ENCODE measurements at regions not wholly inside any gene's neighbourhood (a gene's known extent, or its start where the extent isn't known, plus 50 kb on each side); places are given as distances from the start of the nearest gene placed in this dataset.
"Not testable (repeated sequence)": the region's sequence is repeated elsewhere in the genome, so short reads cannot be mapped to it uniquely, and the experiment has no call there.

DNA sequence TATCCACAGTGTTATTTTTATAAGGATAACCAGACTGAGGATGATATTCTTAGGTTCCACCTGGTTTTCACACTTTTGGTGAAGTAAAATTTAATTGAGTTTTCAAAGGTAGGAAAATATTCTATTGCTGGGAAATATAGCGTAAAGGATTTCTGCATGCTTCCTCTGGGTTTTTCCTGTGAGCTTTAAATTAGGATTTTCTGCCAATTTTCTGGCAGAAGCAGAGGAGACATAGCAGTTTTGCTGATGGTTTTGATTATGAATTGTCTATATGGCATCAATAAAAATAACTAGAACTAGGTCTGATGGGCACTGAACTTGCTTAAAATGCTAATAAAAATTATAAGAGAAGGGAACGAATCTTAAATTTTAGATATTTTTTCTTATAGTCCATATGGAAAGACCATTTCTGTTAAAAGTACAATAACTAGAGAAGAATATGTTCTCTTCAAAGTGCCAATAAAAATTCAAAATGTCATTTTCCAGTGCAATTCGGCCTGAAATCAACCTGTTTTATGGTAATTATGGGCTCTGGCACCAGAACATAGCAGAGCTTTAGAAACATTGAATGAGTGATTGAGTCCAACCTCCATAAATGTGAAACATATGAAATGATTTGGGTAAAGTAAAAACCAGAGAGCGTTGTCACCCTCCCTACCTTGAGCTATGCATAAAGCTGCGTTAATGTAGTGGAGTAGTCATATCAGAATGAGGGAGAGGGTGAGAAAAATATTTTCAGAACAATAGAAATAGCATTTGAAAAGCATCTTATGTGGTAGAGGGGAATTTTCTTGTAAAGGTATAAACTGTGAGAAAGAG, 279.7 kb downstream of the SPRY1 start:
- TF ChIP-seq, protein P1, sequence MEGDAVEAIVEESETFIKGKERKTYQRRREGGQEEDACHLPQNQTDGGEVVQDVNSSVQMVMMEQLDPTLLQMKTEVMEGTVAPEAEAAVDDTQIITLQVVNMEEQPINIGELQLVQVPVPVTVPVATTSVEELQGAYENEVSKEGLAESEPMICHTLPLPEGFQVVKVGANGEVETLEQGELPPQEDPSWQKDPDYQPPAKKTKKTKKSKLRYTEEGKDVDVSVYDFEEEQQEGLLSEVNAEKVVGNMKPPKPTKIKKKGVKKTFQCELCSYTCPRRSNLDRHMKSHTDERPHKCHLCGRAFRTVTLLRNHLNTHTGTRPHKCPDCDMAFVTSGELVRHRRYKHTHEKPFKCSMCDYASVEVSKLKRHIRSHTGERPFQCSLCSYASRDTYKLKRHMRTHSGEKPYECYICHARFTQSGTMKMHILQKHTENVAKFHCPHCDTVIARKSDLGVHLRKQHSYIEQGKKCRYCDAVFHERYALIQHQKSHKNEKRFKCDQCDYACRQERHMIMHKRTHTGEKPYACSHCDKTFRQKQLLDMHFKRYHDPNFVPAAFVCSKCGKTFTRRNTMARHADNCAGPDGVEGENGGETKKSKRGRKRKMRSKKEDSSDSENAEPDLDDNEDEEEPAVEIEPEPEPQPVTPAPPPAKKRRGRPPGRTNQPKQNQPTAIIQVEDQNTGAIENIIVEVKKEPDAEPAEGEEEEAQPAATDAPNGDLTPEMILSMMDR (conservative IDR thresholded peaks at IDR 0.05), result no peak
- no peak for TF ChIP-seq ZFX (IDR thresholded peaks at IDR 0.05)
- no peak overlapping the region for H3K27ac ChIP-seq

DNA sequence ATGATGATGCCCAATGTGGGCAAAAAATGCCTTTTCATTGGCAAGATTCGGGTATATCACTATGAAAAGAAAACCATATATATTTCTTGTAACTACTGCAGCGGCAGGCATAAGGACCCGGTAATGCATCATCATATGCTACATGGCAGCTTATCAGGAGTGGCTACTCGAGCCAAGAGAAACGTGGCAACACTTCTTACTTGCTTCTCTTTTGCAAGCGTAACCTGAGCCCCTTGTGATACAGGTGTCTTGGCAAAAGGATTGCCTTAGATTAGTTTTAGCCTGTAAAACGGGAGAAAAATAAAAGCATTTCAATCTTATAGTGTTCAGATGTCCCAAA, 280.3 kb downstream of the SPRY1 start:
- no peak overlapping the region for H3K27ac ChIP-seq
- TF ChIP-seq ZFX (IDR thresholded peaks at IDR 0.05), result no peak
- TF ChIP-seq, protein P1 (conservative IDR thresholded peaks at IDR 0.05), result no peak

DNA sequence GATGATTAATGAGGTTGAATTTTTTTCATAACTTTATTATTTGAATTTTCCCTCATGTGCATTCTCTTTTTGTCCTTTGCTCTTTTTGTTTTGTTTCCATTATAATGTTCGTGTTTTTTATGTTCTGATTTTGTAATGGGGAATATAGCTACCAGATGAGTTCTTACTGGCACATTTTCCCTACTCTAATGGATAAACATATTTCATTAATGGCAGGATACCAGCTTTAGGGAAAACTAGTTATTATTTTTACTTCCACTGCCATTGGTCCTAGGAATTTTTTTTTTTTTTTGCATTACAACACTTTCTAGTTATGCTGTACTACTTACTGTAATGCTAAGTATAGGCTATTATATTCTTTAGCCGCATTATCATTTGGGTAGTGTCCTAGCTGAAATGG, 286.3 kb downstream of the SPRY1 start:
- H3K27ac ChIP-seq, result no peak overlapping the region
- no peak for TF ChIP-seq ZFX (IDR thresholded peaks at IDR 0.05)
- TF ChIP-seq, protein P1 (conservative IDR thresholded peaks at IDR 0.05), result no peak

DNA sequence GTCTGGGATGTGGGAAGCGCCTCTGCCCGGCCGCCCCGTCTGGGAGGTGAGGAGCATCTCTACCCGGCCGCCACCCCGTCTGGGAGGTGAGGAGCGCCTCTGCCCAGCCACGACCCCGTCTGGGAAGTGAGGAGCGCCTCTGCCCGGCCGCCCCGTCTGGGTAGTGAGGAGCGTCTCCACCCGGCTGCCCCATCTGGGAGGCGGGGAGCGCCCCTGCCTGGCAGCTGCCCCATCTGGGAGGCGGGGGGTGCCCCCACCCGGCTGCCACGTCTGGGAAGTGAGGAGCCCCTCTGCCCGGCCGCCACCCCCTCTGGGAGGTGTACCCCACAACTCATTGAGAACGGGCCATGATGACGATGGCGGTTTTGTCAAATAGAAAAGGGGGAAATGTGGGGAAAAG, 288.3 kb downstream of the SPRY1 start:
- not testable (repeated sequence) for H3K27ac ChIP-seq

DNA sequence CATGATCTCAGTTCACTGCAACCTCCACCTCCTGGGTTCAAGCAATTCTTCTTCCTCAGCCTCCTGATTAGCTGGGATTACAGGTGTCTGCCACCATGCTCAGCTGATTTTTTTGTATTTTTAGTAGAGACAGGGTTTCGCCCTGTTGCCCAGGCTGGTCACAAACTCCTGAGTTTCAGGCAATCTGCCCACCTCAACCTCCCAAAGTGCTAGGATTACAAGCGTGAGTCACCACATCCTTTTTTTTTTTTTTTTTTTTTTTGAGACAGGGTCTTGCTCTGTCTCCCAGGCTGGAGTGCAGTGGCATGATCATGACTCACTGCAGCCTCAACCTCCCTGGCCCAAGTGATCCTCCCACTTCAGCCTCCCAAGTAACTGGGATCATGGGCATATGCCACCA, 298.9 kb downstream of the SPRY1 start:
- H3K27ac ChIP-seq, result not testable (repeated sequence)

DNA sequence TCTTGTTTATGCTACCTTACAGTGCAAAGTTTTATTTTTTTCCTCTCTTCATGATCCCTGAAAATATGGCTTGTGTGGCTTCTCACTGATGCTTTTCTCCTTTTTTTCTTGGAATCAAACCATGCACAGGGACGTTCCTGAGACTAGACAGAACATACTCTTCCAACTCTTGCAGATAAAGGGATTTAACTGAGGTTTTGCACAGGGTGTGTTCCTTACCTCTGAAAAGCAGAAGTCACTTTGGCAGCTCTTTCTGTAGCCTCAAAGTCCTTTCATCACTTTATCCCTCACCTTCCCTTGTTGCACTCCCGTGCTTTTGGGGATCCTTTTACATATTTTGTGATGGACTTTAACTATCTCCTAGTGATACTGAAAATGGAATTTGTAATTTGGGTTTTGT, 300.1 kb downstream of the SPRY1 start:
- no peak overlapping the region for H3K27ac ChIP-seq
- TF ChIP-seq, protein P1 (conservative IDR thresholded peaks at IDR 0.05), result no peak
- TF ChIP-seq ZFX (IDR thresholded peaks at IDR 0.05), result no peak

DNA sequence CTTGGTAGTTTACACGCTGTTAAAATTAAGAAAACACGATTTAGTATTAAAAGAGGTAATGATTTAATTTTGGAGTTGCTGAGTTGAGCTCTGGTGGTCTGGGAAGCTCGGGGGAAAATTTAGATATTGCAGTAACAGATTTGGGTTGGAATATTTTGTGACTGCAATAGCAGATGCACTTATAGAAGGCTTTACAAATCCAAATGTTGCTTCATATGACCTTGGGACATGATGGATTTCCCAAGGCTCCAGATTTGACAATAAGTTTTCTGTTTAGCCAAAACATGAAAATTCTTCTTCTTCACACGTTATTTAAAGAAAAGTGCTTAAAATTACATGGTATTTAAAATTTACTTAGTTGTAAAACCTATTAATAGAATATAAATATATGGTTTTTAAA, 302.0 kb downstream of the SPRY1 start:
- H3K27ac ChIP-seq, result no peak overlapping the region
- TF ChIP-seq ZFX (IDR thresholded peaks at IDR 0.05), result no peak
- TF ChIP-seq, protein P1 (conservative IDR thresholded peaks at IDR 0.05), result no peak

DNA sequence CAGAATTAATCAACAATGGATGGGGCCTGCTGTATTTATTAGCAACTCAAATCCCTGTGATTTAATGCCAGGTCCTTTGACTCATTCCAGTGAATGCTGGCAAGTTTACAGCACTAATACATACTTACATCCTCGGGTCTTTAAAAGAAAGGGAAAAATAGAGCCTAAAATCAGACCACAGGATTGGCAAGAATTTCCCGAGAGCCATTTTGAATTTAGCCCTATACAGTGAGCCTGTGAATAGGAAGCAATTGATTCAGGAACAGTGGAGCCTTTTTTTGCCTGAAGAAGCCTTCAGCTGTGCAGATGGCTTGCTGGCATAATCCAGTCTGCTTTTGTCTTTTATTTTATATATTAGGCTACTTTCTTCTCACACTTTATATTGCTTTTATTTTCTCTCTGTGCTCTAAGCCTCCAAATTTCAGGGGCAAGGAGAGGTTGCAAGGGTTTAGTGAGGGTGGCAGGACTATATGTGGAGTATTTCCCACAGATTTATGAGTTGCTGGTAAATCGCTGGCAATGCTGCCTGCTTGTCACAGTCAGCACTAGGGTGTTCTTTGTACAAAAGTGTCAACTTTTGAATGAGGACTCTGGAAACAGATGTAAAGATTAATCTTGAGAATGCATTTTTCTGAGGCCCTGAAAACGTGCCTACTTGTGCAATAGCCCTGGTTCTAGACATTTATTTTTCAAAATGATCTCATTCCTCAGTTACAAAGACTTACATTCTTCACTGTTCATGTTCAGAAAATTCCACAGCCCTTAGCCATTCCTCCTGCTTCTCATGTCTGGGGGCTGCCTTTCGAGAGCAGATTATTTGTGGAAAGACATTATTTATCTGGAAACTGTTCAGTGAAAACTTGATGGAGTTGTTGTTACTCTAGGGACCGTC, 303.5 kb downstream of the SPRY1 start:
- no peak for TF ChIP-seq ZFX (IDR thresholded peaks at IDR 0.05)
- H3K27ac ChIP-seq, result no peak overlapping the region

DNA sequence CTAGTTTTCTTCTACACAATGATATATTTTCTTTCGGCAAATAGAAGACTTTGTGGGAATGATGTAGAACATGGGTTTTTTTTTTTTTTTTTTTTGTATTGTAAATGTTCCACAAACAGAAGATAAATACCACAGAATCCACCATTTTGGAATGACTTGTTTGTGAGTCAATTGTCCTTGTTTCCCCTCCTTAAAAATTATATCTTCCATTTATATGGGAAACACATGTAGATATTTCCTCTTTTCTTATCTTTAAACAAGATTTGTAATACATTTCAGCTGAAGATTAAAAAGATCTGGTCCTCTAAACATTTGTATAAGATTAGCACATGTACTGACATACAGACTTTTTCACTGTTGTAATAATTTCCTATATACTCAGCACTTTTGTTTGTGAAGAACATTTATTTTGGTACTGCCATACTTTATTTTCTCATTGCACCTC, 304.6 kb downstream of the SPRY1 start:
- H3K27ac ChIP-seq, result no peak overlapping the region

More for the DNA sequence above, 304.6 kb downstream of the SPRY1 start:
- TF ChIP-seq, protein P1 (conservative IDR thresholded peaks at IDR 0.05), result no peak
- TF ChIP-seq ZFX (IDR thresholded peaks at IDR 0.05), result no peak
